Gastrocnemius medialis (tissue), 4 donors: ENCODE measurements at regions not wholly inside any gene's neighbourhood (a gene's known extent, or its start where the extent isn't known, plus 50 kb on each side); places are given as distances from the start of the nearest gene placed in this dataset.

Experiments
- POLR2A ChIP-seq, 2 donors: fragments of 450-650 bp; IDR thresholded peaks; one replicate each; pipeline ENCODE4 v1.6.1; 2017; ENCODE audit warnings: antibody characterized with exemption in 2 of 2, mild to moderate bottlenecking in 2 of 2, moderate library complexity in 2 of 2
- TF ChIP-seq, protein P1 (sequence below), 5 experiments: fragments of 450-650 bp in 3 of 5; fragments of 200-600 bp in 2 of 5; sonication (generic) in 2 of 5; IDR thresholded peaks in 4 of 5; conservative IDR thresholded peaks in 1 of 5; 1 replicate in 4 of 5; 2 replicates in 1 of 5; pipeline ENCODE4 v1.5.1; 2016 to 2019; ENCODE audit warnings: antibody characterized with exemption in 5 of 5, mild to moderate bottlenecking in 3 of 5, moderate library complexity in 3 of 5

DNA sequence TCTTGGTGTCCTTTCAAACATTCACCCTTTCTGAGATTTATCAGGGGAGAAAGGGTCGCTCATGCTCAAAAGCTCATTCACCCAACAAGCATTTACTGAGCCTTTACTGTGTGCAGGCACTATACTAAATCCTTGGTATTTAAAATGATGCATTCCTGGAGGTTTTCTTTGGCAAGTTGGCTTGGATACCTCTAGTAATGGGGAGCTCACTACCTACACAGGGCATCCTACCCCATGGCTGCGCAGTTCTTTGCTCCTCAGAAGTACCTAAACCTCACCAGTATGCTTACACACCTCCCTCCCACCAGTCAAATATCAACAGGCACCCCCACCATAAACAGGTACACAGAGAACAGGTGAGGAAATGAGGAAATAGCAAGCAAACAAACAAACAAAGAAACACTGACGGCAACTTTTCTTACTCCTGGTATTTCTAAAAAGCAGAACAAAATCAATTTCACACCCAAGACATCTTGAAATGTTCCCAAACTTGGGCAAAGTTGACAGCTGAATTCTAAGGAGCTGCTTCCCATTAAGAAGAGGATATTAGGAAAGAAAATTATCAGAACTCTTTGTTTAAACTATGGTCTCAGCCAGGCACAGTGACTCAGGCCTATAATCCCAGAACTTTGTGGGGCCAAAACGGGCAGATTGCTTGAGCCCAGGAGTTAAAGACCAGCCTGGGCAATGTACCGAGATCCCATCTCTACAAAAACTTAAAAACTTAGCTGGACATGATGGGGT is 104.8 kb downstream of the PSMG1 start:
- TF ChIP-seq, protein P1, sequence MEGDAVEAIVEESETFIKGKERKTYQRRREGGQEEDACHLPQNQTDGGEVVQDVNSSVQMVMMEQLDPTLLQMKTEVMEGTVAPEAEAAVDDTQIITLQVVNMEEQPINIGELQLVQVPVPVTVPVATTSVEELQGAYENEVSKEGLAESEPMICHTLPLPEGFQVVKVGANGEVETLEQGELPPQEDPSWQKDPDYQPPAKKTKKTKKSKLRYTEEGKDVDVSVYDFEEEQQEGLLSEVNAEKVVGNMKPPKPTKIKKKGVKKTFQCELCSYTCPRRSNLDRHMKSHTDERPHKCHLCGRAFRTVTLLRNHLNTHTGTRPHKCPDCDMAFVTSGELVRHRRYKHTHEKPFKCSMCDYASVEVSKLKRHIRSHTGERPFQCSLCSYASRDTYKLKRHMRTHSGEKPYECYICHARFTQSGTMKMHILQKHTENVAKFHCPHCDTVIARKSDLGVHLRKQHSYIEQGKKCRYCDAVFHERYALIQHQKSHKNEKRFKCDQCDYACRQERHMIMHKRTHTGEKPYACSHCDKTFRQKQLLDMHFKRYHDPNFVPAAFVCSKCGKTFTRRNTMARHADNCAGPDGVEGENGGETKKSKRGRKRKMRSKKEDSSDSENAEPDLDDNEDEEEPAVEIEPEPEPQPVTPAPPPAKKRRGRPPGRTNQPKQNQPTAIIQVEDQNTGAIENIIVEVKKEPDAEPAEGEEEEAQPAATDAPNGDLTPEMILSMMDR (IDR thresholded peaks at IDR 0.05 in 4 of 5, conservative IDR thresholded peaks at IDR 0.05 in 1 of 5), result no peak
- no peak for TF ChIP-seq POLR2A (IDR thresholded peaks at IDR 0.05)
